A673 (cell line): ENCODE measurements at regions not wholly inside any gene's neighbourhood (a gene's known extent, or its start where the extent isn't known, plus 50 kb on each side); places are given as distances from the start of the nearest gene placed in this dataset.

Experiments
- BruUV-seq: library from RNA; stranded (reverse); fragments of 400-500 nt; replicated peaks from 2 replicates; lab custom pipeline; 2021; lab: Mats Ljungman, UMichigan
- CTCF ChIA-PET: fragments of 300-600 bp; sonication (Branson Sonifier 250); formaldehyde crosslinking; loops from one replicate; lab custom pipeline; 2022; ENCODE audit warnings: antibody characterized with exemption; lab: Charles Lee
- POLR2A ChIA-PET: fragments of 300-600 bp; sonication (Branson Sonifier 250); formaldehyde crosslinking; loops from one replicate; lab custom pipeline; 2022; ENCODE audit warnings: antibody characterized with exemption; ENCODE audit not compliant: low non-redundant PET; lab: Charles Lee
- DNase-seq: peaks from one replicate; pipeline ENCODE4 v3.0.0-alpha.2; 2015; ENCODE audit warnings: low spot score
- H3K27ac ChIP-seq: fragments of 200-600 bp; sonication (generic); 2 replicates; pipeline ENCODE4 v1.5.1; 2016; ENCODE audit warnings: mixed run types, low read depth, mild to moderate bottlenecking, mixed read lengths, antibody characterized with exemption, low read length; ENCODE audit not compliant: poor library complexity, severe bottlenecking
- H3K27me3 ChIP-seq: fragments of 200-600 bp; sonication (generic); replicated peaks from 2 replicates; pipeline ENCODE4 v1.6.1; 2017; ENCODE audit warnings: mixed run types, low read depth, mild to moderate bottlenecking, mixed read lengths, antibody characterized with exemption, low read length; ENCODE audit not compliant: insufficient read depth, poor library complexity
- H3K36me3 ChIP-seq: fragments of 200-600 bp; sonication (generic); 2 replicates; pipeline ENCODE4 v1.6.1; 2016; ENCODE audit warnings: mixed run types, mild to moderate bottlenecking, mixed read lengths, antibody characterized with exemption, low read length; ENCODE audit not compliant: insufficient read depth, poor library complexity, severe bottlenecking
- H3K4me1 ChIP-seq: fragments of 200-600 bp; sonication (generic); 2 replicates; pipeline ENCODE4 v1.6.1; 2017; ENCODE audit warnings: mixed run types, mild to moderate bottlenecking, mixed read lengths, antibody characterized with exemption, low read length; ENCODE audit not compliant: insufficient read depth, poor library complexity, severe bottlenecking
- H3K4me3 ChIP-seq: fragments of 200-600 bp; sonication (generic); 2 replicates; pipeline ENCODE4 v1.5.1; 2016; ENCODE audit warnings: low read depth, mixed run types, mild to moderate bottlenecking, mixed read lengths, low read length; ENCODE audit not compliant: poor library complexity, severe bottlenecking
- H3K9me3 ChIP-seq: fragments of 200-600 bp; sonication (generic); 2 replicates; pipeline ENCODE4 v1.6.1; 2016; ENCODE audit warnings: mixed run types, low read depth, mild to moderate bottlenecking, mixed read lengths, antibody characterized with exemption, low read length; ENCODE audit not compliant: poor library complexity, severe bottlenecking
- CTCF ChIP-seq: fragments of 300-800, 200-600 bp; sonication (generic); conservative IDR thresholded peaks from 2 replicates; pipeline ENCODE4 v1.5.1; 2017; ENCODE audit warnings: low read depth, mild to moderate bottlenecking, antibody characterized with exemption, low read length, moderate library complexity, mixed read lengths
- EZH2 ChIP-seq: fragments of 200-600 bp; sonication (generic); IDR thresholded peaks from 2 replicates; pipeline ENCODE4 v1.6.1; 2017; ENCODE audit warnings: borderline replicate concordance, low read depth, mild to moderate bottlenecking, mixed read lengths, antibody characterized with exemption, low read length; ENCODE audit not compliant: poor library complexity, severe bottlenecking
- intact Hi-C: fragments of 100-400 bp; cut with micrococcal nuclease; formaldehyde crosslinking; loops from one replicate; pipeline ENCODE4 v1.10.0; 2022; ENCODE audit not compliant: unreplicated experiment

- Histone ChIP-seq H3K27ac (no peak overlapping the region), H3K9me3 (no peaks in the 10 kb centered on the region), H3K36me3 (no peaks in the 10 kb centered on the region), H3K4me1 (no peaks in the 10 kb centered on the region), H3K4me3 (no peak overlapping the region), H3K27me3 (no peaks in the 10 kb centered on the region)
- DNase-seq = no peak
- BruUV-seq = no TSS peak
- ChIA-PET POLR2A (no interaction called here), CTCF (no interaction called here)
- intact Hi-C loops = no loop called here
- TF ChIP-seq CTCF (no peak), EZH2 (no peak)
Measured at GRCh38 chr2:185347445-185347844, 391.2 kb upstream of the FSIP2 start.

- H3K36me3 ChIP-seq = no peaks in the 10 kb centered on the region
- no peak for DNase-seq
- TF ChIP-seq CTCF (no peak), EZH2 (no peak)
- no TSS peak for BruUV-seq
- intact Hi-C loops = no loop called here
- H3K4me1 ChIP-seq = no peaks in the 10 kb centered on the region
- H3K4me3 ChIP-seq = no peak overlapping the region
- no peaks in the 10 kb centered on the region for H3K27me3 ChIP-seq
- ChIA-PET POLR2A (no interaction called here), CTCF (no interaction called here)
- H3K27ac ChIP-seq = no peak overlapping the region
- H3K9me3 ChIP-seq = no peaks in the 10 kb centered on the region
Measured at GRCh38 chr2:185360776-185361175, 377.8 kb upstream of the FSIP2 start.

- Histone ChIP-seq H3K4me1 (no peaks in the 10 kb centered on the region), H3K9me3 (no peaks in the 10 kb centered on the region), H3K27ac (no peak overlapping the region), H3K27me3 (no peaks in the 10 kb centered on the region), H3K4me3 (no peak overlapping the region), H3K36me3 (no peaks in the 10 kb centered on the region)
- BruUV-seq = no TSS peak
- intact Hi-C loops = no loop called here
- POLR2A ChIA-PET = no interaction called here
- CTCF ChIA-PET = no interaction called here
- peak; percentile 21 for DNase-seq
- no peak for TF ChIP-seq CTCF
- TF ChIP-seq EZH2 = no peak
Measured at GRCh38 chr2:185372188-185372587, 366.4 kb upstream of the FSIP2 start.
